ENCODE measurements at regions not wholly inside any gene's neighbourhood (a gene's known extent, or its start where the extent isn't known, plus 50 kb on each side); places are given as distances from the start of the nearest gene placed in this dataset.

GRCh38 chr19:27773318-27774094, 1439.4 kb downstream of the UQCRFS1 start:
- DNase-seq (ENCODE audit: low read depth, low spot score) = no peak
- in situ Hi-C loops (cut with HindIII; ENCODE audit: low sequenced_read_pairs) = no loop called here

GRCh38 chr19:27772059-27772458, 1440.9 kb downstream of the UQCRFS1 start:
- DNase-seq (ENCODE audit: low read depth, low spot score) = no peak
- no peak overlapping the region for H3K4me3 ChIP-seq (ENCODE audit: low read depth, low read length)
- TF ChIP-seq CTCF (IDR thresholded peaks at IDR 0.05; ENCODE audit: low read depth, low read length) = no peak
- in situ Hi-C loops (cut with HindIII; ENCODE audit: low sequenced_read_pairs) = no loop called here

More at GRCh38 chr19:27773318-27774094, 1439.4 kb downstream of the UQCRFS1 start:
- H3K4me3 ChIP-seq (ENCODE audit: low read depth, low read length) = no peak overlapping the region
- no peak for TF ChIP-seq CTCF (IDR thresholded peaks at IDR 0.05; ENCODE audit: low read depth, low read length)

- TF ChIP-seq CTCF (IDR thresholded peaks at IDR 0.05; ENCODE audit: low read depth, low read length) = no peak
- no peak overlapping the region for H3K4me3 ChIP-seq (ENCODE audit: low read depth, low read length)
- DNase-seq (ENCODE audit: low read depth, low spot score) = no peak
- in situ Hi-C loops (cut with HindIII; ENCODE audit: low sequenced_read_pairs) = no loop called here
Observed at GRCh38 chr19:27770095-27770494, 1442.9 kb downstream of the UQCRFS1 start.

DNA sequence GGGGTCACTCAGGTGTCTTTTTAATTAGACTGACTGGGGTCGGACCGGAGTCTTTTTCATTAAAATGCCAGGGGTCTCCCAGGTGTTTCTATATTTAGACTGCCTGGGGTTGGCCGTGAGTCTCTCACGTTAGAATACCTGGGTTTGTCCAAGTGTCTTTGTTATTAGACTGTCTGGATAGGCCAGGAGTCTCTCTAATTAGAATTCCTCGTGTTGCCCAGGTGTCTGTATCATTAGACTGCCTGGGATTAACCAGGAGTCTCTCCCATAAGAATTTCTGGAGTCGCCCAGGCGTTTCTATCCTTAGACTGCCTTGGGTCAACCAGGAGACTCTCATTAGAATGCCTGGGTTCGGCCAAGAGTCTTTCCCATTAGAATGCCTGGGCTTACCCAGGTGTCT, 1445.7 kb downstream of the UQCRFS1 start:
- TF ChIP-seq CTCF (IDR thresholded peaks at IDR 0.05; ENCODE audit: low read depth, low read length) = no peak
- no peak for DNase-seq (ENCODE audit: low read depth, low spot score)
- in situ Hi-C loops (cut with HindIII; ENCODE audit: low sequenced_read_pairs) = no loop called here
- no peak overlapping the region for H3K4me3 ChIP-seq (ENCODE audit: low read depth, low read length)

DNA sequence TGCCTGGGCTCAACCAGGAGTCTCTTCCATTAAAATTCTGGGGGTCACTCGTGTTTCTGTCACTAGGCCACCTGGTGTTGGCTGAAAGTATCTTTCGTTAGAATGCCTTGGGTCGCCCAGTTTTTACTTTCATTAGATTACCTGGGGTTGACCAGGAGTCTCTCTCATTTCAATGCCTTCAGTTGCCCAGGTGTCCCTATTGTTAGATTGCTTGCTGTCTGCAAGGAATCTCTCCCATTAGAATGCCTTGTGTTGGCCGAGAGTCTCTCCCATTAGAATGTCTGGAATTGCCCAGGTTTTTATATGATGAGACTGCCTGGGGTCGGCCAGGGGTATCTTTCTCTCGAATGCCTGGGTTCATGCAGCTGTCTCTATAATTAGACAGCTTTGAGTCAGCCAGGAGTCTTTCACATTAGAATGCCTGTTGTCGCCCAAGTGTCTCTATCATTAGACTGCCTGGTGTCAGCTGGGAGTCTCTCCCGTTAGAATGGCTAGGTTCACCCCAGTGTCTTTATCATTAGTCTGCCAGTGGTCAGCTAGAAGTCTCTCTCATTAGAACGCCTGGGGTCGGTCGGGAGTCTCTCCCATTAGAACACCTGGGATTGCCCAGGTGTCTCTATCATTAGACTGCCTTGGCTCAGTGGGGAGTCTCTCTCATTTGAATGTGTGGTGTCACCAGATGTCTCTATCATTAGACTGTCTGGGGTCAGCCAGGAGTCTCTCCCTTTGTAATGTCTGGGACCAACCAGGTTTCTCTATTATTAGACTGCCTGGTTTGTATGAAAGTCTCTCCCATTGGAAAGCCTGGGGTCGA, 1446.8 kb downstream of the UQCRFS1 start:
- in situ Hi-C loops (cut with HindIII; ENCODE audit: low sequenced_read_pairs) = no loop called here
- no peak for TF ChIP-seq CTCF (IDR thresholded peaks at IDR 0.05; ENCODE audit: low read depth, low read length)
- H3K4me3 ChIP-seq (ENCODE audit: low read depth, low read length) = no peak overlapping the region
- no peak for DNase-seq (ENCODE audit: low read depth, low spot score)

DNA sequence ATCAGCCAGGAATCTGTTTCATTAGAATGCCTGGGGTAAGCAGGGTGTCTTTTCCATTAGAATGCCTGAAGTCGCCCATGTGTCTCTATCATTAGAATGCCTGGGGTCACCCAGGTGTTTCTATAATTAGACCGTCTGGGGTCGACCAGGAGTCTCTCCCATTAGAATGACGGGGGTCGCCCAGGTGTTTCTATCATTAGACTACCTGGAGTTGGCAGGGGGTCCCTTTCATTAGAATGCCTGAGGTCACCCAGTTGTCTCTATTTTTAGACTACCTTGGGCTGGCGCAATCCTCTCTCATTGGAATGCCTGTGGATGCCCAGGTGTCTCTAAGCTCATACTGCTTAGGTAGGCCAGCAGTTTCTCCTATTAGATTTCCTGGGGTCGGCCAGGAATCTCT, 1447.6 kb downstream of the UQCRFS1 start:
- in situ Hi-C loops (cut with HindIII; ENCODE audit: low sequenced_read_pairs) = no loop called here
- H3K4me3 ChIP-seq (ENCODE audit: low read depth, low read length) = no peak overlapping the region
- no peak for TF ChIP-seq CTCF (IDR thresholded peaks at IDR 0.05; ENCODE audit: low read depth, low read length)
- DNase-seq (ENCODE audit: low read depth, low spot score) = no peak

Data from astrocyte of the spinal cord (primary cell).